NOMO-1 treated with dmso at 0.1 percent for 144 hours (cell line): ENCODE measurements at regions not wholly inside any gene's neighbourhood (a gene's known extent, or its start where the extent isn't known, plus 50 kb on each side); places are given as distances from the start of the nearest gene placed in this dataset.

Experiments used
- DNase-seq: peaks from one replicate; lab custom pipeline; 2025; ENCODE audit not compliant: unreplicated experiment; lab: John Stamatoyannopoulos, UW

GRCh38 chr22:48319321-48320047, 1508.2 kb downstream of the BRD1 start:
- no peak for DNase-seq

- no peak for DNase-seq
Measured at GRCh38 chr22:48318575-48319320, 1508.9 kb downstream of the BRD1 start.

- no peak for DNase-seq
Measured at GRCh38 chr22:48318173-48318572, 1509.5 kb downstream of the BRD1 start.

- no peak for DNase-seq
Measured at GRCh38 chr22:48316257-48317250, 1511.1 kb downstream of the BRD1 start.

GRCh38 chr22:48315439-48316256, 1512.0 kb downstream of the BRD1 start:
- no peak for DNase-seq

- DNase-seq: no peak
Measured at GRCh38 chr22:48314073-48314472, 1513.6 kb downstream of the BRD1 start.

- no peak for DNase-seq
Measured at GRCh38 chr22:48313175-48313830, 1514.4 kb downstream of the BRD1 start.

GRCh38 chr22:48310740-48311139, 1516.9 kb downstream of the BRD1 start:
- DNase-seq: no peak

- DNase-seq: no peak
Measured at GRCh38 chr22:48310289-48310688, 1517.4 kb downstream of the BRD1 start.

GRCh38 chr22:48309836-48310235, 1517.8 kb downstream of the BRD1 start:
- no peak for DNase-seq

- no peak for DNase-seq
Measured at GRCh38 chr22:48309115-48309705, 1518.5 kb downstream of the BRD1 start.

GRCh38 chr22:48307931-48308330, 1519.7 kb downstream of the BRD1 start:
- DNase-seq: no peak

GRCh38 chr22:48306785-48307510, 1520.7 kb downstream of the BRD1 start:
- DNase-seq: no peak

- no peak for DNase-seq
Measured at GRCh38 chr22:48306284-48306683, 1521.4 kb downstream of the BRD1 start.

- no peak for DNase-seq
Measured at GRCh38 chr22:48305726-48306235, 1521.9 kb downstream of the BRD1 start.

- no peak for DNase-seq
Measured at GRCh38 chr22:48303369-48303725, 1524.3 kb downstream of the BRD1 start.

- DNase-seq: no peak
Measured at GRCh38 chr22:48302657-48303368, 1524.9 kb downstream of the BRD1 start.

GRCh38 chr22:48301908-48302307, 1525.8 kb downstream of the BRD1 start:
- DNase-seq: no peak
